Memory B cell (primary cell): ENCODE measurements at regions not wholly inside any gene's neighbourhood (a gene's known extent, or its start where the extent isn't known, plus 50 kb on each side); places are given as distances from the start of the nearest gene placed in this dataset.
"Not testable (repeated sequence)": the region's sequence is repeated elsewhere in the genome, so short reads cannot be mapped to it uniquely, and the experiment has no call there.

ENCODE experiments used
- ATAC-seq: fragments of 150-1000 bp; cut with Tn5 transposase; 2 replicates; pipeline ENCODE4 v1.10.0; 2021; ENCODE audit warnings: low read depth, mild to moderate bottlenecking, moderate library complexity
- DNase-seq, 2 donors: peaks; one replicate each; pipeline ENCODE4 v3.0.0; 2022; ENCODE audit warnings: low spot score in 2 of 2
- H3K27ac Mint-ChIP-seq: one replicate; pipeline ENCODE4 v1.8.0; 2022; ENCODE audit warnings: mild to moderate bottlenecking, moderate library complexity, mixed read lengths
- H3K27me3 Mint-ChIP-seq: one replicate; pipeline ENCODE4 v1.8.0; 2022; ENCODE audit warnings: mixed read lengths
- H3K36me3 Mint-ChIP-seq: one replicate; pipeline ENCODE4 v1.8.0; 2022; ENCODE audit warnings: mild to moderate bottlenecking, mixed read lengths
- H3K4me1 Mint-ChIP-seq: one replicate; pipeline ENCODE4 v1.8.0; 2022; ENCODE audit warnings: mixed read lengths
- H3K4me3 Mint-ChIP-seq: one replicate; pipeline ENCODE4 v1.8.0; 2022; ENCODE audit warnings: mild to moderate bottlenecking, moderate library complexity, mixed read lengths
- H3K9me3 Mint-ChIP-seq: one replicate; pipeline ENCODE4 v1.8.0; 2022; ENCODE audit warnings: mixed read lengths

DNA sequence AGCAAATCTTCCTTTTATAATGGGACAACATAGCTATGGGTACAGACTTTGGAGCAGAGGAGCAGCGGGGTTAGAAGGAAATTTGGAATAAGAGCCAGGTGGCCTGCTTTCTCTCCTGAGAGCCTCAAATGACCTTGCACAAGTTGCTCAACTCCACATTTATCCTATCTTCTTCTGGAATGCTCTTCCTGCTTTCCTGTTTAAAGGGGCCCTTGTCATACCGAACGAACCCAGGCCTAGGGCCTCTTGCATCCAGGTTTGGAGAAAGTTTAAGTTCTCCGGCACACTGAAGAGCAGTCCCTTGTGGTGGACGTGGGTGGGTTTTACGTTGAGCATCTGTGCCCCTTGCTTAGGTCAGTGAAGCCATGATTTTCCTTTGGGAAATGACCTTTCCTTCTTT lies 197.9 kb upstream of the NR3C1 start:
- Mint-ChIP-seq H3K9me3 (no peaks in the 10 kb centered on the region), H3K36me3 (peaks cover 2% of the 10 kb centered on the region), H3K4me1 (peaks cover 15% of the 10 kb centered on the region), H3K27ac (no peak overlapping the region), H3K4me3 (no peak overlapping the region), H3K27me3 (no peaks in the 10 kb centered on the region)
- no peak for ATAC-seq
- DNase-seq: no peak

DNA sequence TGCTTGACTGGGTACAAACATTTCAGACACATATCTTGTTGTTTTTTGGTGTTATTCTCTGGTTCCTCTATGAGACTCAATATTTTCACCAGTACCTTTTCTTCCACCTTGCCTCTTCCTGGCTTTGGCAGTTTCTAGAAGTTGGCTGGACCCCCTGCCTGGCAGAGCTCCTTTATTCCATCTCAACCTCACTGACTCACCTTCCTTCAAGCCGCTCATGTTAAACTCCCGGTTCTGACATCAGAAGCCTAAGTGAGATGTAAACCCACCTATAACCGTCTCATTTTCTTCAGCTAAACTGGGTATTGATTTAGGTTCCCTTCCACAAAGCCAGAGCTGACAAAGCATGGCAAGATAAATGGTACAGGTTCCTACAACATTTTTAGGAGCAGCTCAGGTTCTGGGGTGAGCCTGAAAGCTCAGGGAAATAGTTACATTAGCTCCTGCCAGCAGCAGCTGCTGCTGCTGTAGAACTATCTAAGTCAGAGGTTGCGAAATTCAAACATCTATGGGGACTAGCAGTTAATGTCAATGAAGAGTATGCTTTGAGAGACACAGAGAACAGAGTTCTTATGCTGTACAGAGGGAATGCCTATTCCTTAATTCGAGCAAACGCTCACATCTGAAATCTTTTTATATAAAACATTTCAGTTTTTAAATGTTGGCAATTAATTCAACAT lies 197.1 kb upstream of the NR3C1 start:
- no peak for DNase-seq
- no peak overlapping the region for H3K27ac Mint-ChIP-seq
- peaks cover 11% of the 10 kb centered on the region for H3K4me1 Mint-ChIP-seq
- peaks cover 2% of the 10 kb centered on the region for H3K36me3 Mint-ChIP-seq
- no peak for ATAC-seq
- H3K4me3 Mint-ChIP-seq: no peak overlapping the region
- H3K9me3 Mint-ChIP-seq: no peaks in the 10 kb centered on the region
- no peaks in the 10 kb centered on the region for H3K27me3 Mint-ChIP-seq

DNA sequence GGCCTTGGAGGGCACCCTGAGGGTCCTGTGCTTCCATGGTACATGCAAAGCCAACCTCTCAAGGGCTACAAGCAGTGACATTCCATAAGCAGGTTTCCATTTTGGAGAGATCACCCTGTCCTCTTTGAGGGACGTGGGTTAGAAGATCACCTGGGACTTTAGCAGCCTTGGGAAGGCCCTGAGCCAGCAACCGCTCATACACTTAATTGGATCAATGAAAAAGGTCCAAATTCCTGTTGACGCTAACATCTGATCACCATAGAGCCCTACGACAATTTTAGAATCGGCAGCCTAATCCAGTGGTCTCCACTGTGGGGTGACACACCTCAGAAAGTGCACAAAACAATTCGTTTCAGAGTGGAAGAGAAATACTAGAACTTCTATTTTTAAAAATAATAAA lies 196.0 kb upstream of the NR3C1 start:
- Mint-ChIP-seq H3K4me1 (peaks cover 3% of the 10 kb centered on the region), H3K36me3 (peaks cover 2% of the 10 kb centered on the region), H3K4me3 (no peak overlapping the region), H3K27me3 (no peaks in the 10 kb centered on the region), H3K27ac (no peak overlapping the region), H3K9me3 (no peaks in the 10 kb centered on the region)
- ATAC-seq (no peak), DNase-seq (no peak)

DNA sequence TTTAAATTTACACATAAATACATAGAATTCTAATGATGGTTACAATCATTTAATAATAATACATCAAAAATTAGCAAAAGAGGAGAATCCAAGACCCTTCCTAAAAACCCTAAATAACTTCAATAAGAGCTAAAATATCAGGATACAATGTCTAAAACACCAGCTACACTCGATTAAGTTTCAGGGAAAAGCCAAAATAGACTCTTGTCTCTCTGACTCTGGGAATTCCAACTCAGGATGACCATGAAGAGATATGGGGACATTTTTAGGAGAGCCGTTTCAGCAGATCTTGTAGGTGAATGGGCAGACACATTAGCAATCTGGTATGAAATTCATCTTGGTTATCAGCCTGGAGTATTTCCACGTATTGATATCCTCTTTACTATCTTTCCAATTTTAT lies 193.3 kb upstream of the NR3C1 start:
- H3K36me3 Mint-ChIP-seq: no peaks in the 10 kb centered on the region

DNA sequence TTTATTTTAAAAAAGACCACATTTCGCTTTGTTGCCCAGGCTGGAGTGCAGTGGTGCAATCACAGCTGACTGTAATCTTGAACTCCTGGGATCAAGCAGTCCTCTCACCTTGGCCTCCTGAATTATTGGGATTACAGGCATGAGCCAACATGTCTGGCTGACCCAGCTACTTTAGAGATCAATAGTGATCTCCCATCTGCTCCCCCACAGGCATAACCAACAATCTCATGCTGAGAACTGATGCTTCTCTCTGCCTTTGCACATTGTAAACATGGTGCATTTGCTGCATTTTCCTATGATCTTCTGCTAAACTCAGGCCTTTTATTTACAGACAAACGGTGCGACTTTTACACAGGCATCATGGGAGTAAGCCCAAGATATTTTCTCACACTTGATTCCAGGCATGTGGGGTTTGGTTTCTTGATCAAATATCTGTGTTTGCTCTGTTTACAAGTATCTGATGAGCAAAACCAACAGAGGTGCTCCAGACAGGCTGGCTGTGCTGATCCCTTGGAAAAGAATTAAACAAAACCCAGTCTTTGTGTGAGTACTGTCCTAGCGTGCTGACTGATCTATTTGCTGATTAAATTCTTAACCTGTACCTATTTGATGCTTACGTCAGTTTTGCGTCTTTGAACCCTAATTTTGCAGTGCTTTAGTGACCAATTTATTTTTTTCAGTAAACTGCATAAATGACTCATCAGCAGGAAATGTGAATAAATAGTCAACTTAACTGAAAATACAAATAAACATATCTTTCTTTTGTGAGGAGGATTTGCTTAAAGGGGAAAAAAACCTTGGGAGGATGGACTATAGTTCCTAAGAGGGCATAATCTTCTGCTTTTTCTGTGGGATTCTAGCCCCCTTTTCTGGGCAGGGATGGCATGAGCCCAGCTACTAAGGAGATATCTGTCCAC lies 191.7 kb upstream of the NR3C1 start:
- H3K27ac Mint-ChIP-seq: no peak overlapping the region
- H3K36me3 Mint-ChIP-seq: no peaks in the 10 kb centered on the region
- DNase-seq (no peak), ATAC-seq (no peak)
- H3K27me3 Mint-ChIP-seq: no peaks in the 10 kb centered on the region
- no peak overlapping the region for H3K4me3 Mint-ChIP-seq
- H3K4me1 Mint-ChIP-seq: peaks cover 14% of the 10 kb centered on the region
- H3K9me3 Mint-ChIP-seq: no peaks in the 10 kb centered on the region

More for the DNA sequence above, 193.3 kb upstream of the NR3C1 start:
- H3K4me3 Mint-ChIP-seq: no peak overlapping the region
- H3K27ac Mint-ChIP-seq: no peak overlapping the region
- DNase-seq (no peak), ATAC-seq (no peak)
- H3K9me3 Mint-ChIP-seq: no peaks in the 10 kb centered on the region
- peaks cover 14% of the 10 kb centered on the region for H3K4me1 Mint-ChIP-seq
- H3K27me3 Mint-ChIP-seq: no peaks in the 10 kb centered on the region

DNA sequence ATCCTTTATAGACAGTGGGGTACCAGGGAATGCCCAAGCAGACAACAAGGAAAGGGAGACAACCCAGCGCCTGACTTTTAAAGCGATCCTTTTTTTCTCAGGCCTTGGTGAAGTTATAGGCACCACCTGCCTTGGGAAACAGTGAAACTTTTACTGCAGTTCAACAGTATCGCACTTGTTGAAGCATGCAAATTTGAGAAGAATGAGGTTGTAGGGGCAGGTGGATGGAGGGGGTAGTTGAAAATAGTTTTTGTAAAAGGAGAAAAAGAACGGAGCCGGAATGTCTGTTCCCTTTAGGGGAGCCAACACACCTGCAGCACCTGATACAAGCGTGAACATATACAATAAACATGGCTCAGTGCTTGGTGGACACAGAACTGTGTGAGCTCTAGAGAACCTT lies 190.2 kb upstream of the NR3C1 start:
- Mint-ChIP-seq H3K27ac (no peak overlapping the region), H3K9me3 (no peaks in the 10 kb centered on the region), H3K4me1 (peaks cover 18% of the 10 kb centered on the region), H3K36me3 (no peaks in the 10 kb centered on the region), H3K27me3 (no peaks in the 10 kb centered on the region), H3K4me3 (no peak overlapping the region)
- ATAC-seq (peak; percentile 34), DNase-seq (no peak)

DNA sequence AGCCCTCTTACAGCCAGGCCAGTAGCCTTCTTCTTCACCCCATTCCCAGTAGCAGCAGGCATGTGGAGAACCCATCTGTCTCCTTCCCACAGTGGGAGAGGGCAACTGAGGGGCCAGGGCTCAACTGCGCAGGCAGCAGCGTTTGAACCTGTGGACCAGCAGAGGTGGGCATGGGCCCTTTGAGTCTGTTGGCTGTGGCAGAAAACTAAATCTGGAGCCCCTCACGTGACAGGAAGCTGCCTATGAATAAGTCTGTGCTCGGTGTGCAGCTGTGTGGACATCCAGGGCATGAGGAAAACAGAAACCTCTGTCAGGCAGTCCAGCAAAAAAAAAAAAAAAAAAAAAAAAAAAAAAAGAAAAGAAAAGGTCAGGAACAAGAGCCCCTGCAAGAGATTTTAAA lies 189.2 kb upstream of the NR3C1 start:
- Mint-ChIP-seq H3K9me3 (no peaks in the 10 kb centered on the region), H3K27me3 (no peaks in the 10 kb centered on the region), H3K27ac (no peak overlapping the region), H3K36me3 (no peaks in the 10 kb centered on the region), H3K4me3 (no peak overlapping the region), H3K4me1 (peaks cover 18% of the 10 kb centered on the region)
- ATAC-seq (peak; percentile 69), DNase-seq (no peak)

DNA sequence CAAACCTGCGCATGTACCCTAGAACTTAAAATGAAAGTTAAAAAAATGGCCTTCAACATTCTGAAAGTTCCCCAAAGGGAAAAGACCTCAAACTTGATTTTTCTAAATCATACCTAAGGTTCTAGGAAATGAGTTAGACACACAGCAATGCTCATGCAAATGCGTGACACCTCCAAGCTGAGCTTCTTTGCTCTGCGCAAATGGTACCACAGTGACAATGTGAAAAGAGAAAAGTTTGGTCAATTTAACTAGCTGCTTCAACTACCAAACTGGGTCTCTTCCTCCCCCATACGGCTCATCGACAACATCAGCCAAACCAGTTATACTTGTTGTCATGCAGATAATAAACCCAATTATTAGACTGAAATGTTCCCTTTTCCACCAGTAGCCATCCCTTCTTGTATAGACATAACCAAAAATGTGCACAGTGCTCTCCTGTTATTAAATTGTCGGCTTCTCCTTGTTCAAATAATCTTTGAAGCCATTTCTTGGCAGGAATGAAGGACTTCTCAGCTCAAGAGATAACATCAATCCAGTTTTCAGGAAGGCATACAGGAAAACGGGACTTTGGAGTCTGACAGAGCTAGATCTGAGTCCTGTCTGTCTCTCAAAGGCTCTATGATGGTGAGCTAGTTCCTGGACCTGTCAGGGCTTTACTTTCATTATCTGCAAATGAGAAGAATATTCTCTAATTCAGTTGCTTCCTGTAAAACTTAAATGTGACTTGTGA lies 185.6 kb upstream of the NR3C1 start:
- H3K4me1 Mint-ChIP-seq: peaks cover 18% of the 10 kb centered on the region
- H3K4me3 Mint-ChIP-seq: peak overlapping the region; percentile 24
- ATAC-seq: peak; percentile 27
- no peak for DNase-seq
- H3K27ac Mint-ChIP-seq: no peak overlapping the region
- no peaks in the 10 kb centered on the region for H3K27me3 Mint-ChIP-seq
- H3K9me3 Mint-ChIP-seq: no peaks in the 10 kb centered on the region
- no peaks in the 10 kb centered on the region for H3K36me3 Mint-ChIP-seq

DNA sequence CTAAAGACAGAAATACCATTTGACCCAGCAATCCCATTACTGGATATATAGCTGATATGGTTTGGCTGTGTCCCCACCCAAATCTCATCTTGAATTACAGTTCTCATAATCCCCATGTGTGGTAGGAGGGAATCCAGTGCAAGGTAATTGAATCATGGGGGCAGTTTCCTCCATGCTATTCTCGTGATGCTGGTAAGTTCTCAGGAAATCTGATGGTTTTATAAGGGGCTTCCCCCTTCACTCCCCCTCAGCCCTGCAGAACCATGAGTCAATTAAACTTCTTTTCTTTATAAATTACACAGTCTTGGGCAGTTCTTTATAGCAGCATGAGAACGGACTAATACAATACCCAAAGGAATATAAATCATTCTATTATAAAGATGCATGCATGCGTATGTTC lies 184.6 kb upstream of the NR3C1 start:
- not testable (repeated sequence) for H3K9me3 Mint-ChIP-seq, H3K27ac Mint-ChIP-seq

DNA sequence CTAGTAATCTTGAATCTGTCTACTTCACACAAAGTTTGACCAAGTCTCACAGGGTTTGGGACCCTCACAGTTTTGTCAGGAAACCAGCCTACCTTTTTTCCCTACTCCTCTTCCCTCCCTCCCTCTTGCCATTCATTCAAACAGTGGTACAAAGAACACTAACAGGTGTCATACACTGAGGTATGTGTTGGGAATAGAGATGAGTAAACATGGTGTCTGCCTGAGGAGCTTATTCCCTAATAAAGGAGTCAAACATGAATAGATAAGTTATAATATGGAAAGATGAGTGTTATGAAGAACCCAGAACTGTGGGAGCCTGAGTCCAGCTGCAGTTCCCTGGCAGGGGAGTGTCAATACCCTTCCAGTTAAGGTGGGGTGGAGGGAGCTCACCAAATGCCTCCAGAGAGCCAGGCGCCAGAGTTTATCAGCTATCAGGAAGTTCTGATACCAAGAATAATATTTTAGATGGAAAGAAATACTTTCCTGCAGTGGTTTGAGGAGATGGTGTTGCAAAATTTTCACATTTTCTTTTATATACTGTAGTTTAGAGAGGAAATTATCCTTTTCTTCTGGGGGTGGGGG lies 183.4 kb upstream of the NR3C1 start:
- DNase-seq (no peak), ATAC-seq (no peak)
- H3K27me3 Mint-ChIP-seq: no peaks in the 10 kb centered on the region
- H3K4me1 Mint-ChIP-seq: peaks cover 18% of the 10 kb centered on the region
- no peak overlapping the region for H3K27ac Mint-ChIP-seq
- H3K9me3 Mint-ChIP-seq: no peaks in the 10 kb centered on the region
- H3K36me3 Mint-ChIP-seq: no peaks in the 10 kb centered on the region
- H3K4me3 Mint-ChIP-seq: no peak overlapping the region

More for the DNA sequence above, 184.6 kb upstream of the NR3C1 start:
- H3K4me3 Mint-ChIP-seq, H3K27me3 Mint-ChIP-seq, DNase-seq, H3K36me3 Mint-ChIP-seq, ATAC-seq: not testable (repeated sequence)
- H3K4me1 Mint-ChIP-seq: peaks cover 17% of the 10 kb centered on the region

DNA sequence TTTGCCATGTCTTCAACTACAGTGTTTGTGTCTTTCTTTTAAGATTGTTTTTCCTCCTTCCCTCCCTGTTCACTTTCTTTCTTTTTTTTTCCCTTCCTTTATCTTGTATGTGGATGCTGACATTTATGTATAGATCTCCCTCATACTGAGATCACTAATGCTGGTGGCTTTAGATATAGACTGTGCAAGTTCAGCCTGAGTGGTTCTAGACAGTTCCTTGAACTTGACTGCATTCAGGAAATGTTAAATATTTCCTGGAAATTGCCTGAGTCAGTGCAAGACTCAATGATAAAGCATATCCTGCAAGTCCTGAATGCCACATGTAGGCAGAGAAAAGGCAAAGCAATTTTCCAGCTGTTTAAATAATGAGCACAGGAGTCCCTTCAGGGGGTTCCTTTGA lies 182.5 kb upstream of the NR3C1 start:
- no peaks in the 10 kb centered on the region for H3K36me3 Mint-ChIP-seq
- H3K27me3 Mint-ChIP-seq: no peaks in the 10 kb centered on the region
- no peak for DNase-seq
- H3K4me3 Mint-ChIP-seq: no peak overlapping the region
- H3K27ac Mint-ChIP-seq: no peak overlapping the region
- no peaks in the 10 kb centered on the region for H3K9me3 Mint-ChIP-seq
- H3K4me1 Mint-ChIP-seq: peaks cover 20% of the 10 kb centered on the region
- no peak for ATAC-seq

DNA sequence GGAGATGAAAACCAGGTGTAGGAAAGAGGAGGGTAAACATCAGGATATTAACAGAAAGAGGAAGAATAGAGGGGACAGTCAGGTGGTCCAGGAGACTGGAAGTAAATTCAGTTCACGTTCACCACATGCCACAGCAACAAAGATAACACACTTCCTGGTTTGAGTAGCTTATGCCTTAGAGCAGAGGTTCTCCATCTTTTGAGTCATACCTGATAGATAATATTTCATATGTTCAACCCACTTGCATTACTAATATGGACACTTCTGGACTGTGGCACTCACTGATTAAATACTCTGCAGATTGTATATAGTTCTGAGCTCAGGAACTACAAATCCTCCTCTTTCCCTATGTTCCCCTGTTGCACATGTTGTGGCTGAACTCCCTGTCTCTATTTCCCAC lies 179.9 kb upstream of the NR3C1 start:
- Mint-ChIP-seq H3K4me3 (peak overlapping the region; percentile 8), H3K36me3 (peaks cover 2% of the 10 kb centered on the region), H3K9me3 (peaks cover 2% of the 10 kb centered on the region), H3K4me1 (peaks cover 17% of the 10 kb centered on the region), H3K27ac (peak overlapping the region; percentile 22), H3K27me3 (no peaks in the 10 kb centered on the region)
- peak; percentile 72 for ATAC-seq
- DNase-seq: no peak

DNA sequence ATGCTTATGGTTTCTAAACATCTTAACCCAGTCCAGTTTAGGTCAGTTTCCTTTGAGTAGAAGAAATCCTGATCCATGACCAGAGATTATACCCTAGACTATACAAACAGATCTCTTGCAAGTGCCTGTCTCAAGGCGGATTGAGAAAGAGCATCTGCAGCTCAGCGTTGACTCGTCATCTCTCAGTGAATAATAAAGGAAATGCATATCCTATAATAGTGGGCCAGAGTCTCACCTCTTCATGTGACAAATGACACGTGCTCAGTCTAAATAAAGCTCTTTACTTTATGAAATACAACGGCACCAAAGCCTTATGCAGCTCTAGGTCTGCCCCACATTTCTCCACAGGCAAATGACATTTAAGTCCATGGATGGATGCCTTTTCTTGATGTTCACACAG lies 179.4 kb upstream of the NR3C1 start:
- no peak for DNase-seq

DNA sequence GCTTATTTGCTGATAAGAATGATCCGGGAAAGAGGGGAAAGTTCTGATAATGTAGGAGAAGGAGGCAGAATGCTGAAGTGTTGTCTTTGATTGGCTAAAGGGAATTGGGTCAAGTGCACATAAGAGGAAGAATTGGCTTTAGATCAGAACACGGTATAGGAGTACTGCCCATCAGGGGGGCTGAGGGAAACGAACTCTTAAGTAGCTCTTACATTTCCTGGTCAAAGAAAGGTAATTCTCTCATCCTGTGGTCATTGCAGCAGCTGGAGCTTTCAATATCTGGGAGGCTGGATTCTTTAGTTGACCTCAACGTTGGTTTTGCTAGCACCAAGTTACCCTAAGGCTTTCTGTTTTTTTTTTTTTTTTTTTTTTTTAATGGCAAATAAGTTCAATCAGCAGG lies 178.7 kb upstream of the NR3C1 start:
- Mint-ChIP-seq H3K9me3 (peaks cover 2% of the 10 kb centered on the region), H3K27ac (no peak overlapping the region), H3K36me3 (peaks cover 2% of the 10 kb centered on the region), H3K4me3 (no peak overlapping the region), H3K4me1 (peaks cover 17% of the 10 kb centered on the region), H3K27me3 (no peaks in the 10 kb centered on the region)
- DNase-seq (no peak), ATAC-seq (no peak)

More for the DNA sequence above, 179.4 kb upstream of the NR3C1 start:
- H3K4me3 Mint-ChIP-seq: no peak overlapping the region
- H3K4me1 Mint-ChIP-seq: peaks cover 17% of the 10 kb centered on the region
- peak overlapping the region; percentile 22 for H3K27ac Mint-ChIP-seq
- H3K27me3 Mint-ChIP-seq: no peaks in the 10 kb centered on the region
- peak; percentile 73 for ATAC-seq
- H3K9me3 Mint-ChIP-seq: peaks cover 2% of the 10 kb centered on the region
- peaks cover 2% of the 10 kb centered on the region for H3K36me3 Mint-ChIP-seq
